Choroid plexus epithelial cell (primary cell): ENCODE measurements at regions not wholly inside any gene's neighbourhood (a gene's known extent, or its start where the extent isn't known, plus 50 kb on each side); places are given as distances from the start of the nearest gene placed in this dataset.

ENCODE experiments used
- DNase-seq: peaks from one replicate; pipeline ENCODE4 v3.0.0-alpha.2; 2010; ENCODE audit warnings: low read depth
- H3K4me3 ChIP-seq: 2 replicates; pipeline ENCODE4 v1.5.1; 2011; ENCODE audit warnings: low read depth, mild to moderate bottlenecking, control low read depth, low read length, moderate library complexity
- TF ChIP-seq, protein P1 (sequence below): conservative IDR thresholded peaks from 2 replicates; pipeline ENCODE4 v1.5.1; 2011; ENCODE audit warnings: low read depth, mild to moderate bottlenecking, control low read depth, inconsistent platforms, low read length, moderate library complexity

DNA sequence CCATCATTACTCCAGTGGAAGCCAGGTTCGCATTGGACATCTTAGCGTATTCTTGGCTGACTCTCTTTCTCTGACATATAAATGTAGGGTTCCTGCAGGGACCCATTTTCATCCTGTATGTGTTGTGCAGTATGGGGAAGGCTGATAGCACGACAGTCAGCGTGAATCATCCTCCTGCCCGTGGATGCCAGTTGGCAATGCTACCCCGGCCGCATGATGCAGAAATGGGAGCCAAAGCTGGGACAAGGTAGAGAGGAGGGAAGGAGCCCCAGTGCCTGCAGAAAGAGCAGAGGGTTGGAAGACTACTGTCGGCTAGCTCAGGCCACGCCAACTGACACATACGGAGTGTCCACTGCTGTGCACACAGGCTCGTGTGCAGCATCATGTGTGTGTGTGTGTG, 251.6 kb downstream of the SKAP2 start:
- no peak for DNase-seq
- H3K4me3 ChIP-seq: no peak overlapping the region
- TF ChIP-seq, protein P1, sequence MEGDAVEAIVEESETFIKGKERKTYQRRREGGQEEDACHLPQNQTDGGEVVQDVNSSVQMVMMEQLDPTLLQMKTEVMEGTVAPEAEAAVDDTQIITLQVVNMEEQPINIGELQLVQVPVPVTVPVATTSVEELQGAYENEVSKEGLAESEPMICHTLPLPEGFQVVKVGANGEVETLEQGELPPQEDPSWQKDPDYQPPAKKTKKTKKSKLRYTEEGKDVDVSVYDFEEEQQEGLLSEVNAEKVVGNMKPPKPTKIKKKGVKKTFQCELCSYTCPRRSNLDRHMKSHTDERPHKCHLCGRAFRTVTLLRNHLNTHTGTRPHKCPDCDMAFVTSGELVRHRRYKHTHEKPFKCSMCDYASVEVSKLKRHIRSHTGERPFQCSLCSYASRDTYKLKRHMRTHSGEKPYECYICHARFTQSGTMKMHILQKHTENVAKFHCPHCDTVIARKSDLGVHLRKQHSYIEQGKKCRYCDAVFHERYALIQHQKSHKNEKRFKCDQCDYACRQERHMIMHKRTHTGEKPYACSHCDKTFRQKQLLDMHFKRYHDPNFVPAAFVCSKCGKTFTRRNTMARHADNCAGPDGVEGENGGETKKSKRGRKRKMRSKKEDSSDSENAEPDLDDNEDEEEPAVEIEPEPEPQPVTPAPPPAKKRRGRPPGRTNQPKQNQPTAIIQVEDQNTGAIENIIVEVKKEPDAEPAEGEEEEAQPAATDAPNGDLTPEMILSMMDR: no peak

DNA sequence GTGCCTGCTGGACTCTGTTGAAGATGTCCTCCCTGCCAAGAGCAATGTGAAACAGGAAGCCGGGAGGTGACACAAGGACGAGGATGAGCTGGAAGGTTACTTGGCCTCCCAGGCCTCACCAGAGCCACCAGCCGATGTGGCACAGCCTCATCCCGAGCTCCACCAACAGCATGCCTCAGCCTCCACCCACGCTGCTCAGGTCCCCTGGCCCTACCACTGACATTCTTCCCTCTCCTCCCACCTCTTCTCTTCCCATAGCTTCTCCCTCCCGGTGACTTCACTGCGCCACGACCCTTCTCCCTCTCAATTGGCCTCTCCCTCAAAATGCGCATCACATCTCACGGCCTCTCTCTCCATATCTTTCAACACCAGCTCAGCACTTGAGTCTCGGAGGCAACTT, 249.9 kb downstream of the SKAP2 start:
- no peak for DNase-seq
- TF ChIP-seq, protein P1: no peak
- H3K4me3 ChIP-seq: no peak overlapping the region

DNA sequence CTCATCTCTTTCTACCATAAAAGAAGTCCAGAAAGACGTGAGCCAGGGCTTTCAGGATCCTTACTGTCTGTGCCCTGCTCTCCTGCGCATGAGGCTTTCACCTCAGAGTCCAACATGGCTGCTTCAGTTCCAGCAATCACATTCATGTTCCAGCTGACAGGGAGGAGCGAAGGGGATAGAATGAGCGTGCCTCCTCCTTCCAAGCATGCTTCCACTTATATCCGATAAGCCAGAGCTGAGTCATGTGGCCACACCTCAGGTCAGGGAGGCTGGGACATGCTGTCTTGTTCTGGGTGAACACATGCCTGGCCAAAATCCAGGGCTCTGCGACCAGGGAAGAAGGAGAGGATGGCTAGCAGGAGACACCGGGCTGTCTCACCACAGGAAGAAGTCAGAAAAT, 248.2 kb downstream of the SKAP2 start:
- H3K4me3 ChIP-seq: no peak overlapping the region
- DNase-seq: no peak
- TF ChIP-seq, protein P1: no peak

DNA sequence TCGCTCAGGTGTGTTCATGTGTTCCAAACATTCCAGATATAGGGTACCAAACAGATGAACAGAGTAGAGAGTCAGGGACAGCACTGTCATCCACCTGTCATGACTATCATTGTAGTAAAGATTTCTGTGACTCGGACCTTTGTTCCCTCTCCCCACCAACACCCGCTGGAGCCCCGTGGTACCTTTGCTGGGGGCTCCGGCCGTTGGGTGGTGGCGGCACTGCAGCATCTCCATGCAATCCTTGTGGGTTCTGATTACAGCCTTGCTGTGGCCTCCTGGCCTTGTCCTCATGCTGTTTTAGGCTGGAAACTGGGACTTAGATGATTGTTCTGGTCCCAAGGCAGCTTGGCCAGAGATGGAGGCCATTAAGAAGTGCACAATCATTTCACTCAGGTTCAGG, 247.3 kb downstream of the SKAP2 start:
- TF ChIP-seq, protein P1: no peak
- H3K4me3 ChIP-seq: no peak overlapping the region
- no peak for DNase-seq
